GM23248 (cell line): ENCODE measurements at regions not wholly inside any gene's neighbourhood (a gene's known extent, or its start where the extent isn't known, plus 50 kb on each side); places are given as distances from the start of the nearest gene placed in this dataset.

Source experiments
- DNase-seq: peaks from one replicate; pipeline ENCODE4 v3.0.0-alpha.2; 2015
- H2AFZ ChIP-seq: fragments of 200-600 bp; sonication (generic); 2 replicates; pipeline ENCODE4 v1.6.1; 2016; ENCODE audit warnings: antibody characterized with exemption
- H3F3A ChIP-seq: fragments of 200-600 bp; sonication (generic); 2 replicates; pipeline ENCODE4 v1.6.1; 2016; ENCODE audit warnings: mild to moderate bottlenecking, antibody characterized with exemption, mixed run types; ENCODE audit not compliant: insufficient read depth
- H3K27ac ChIP-seq: fragments of 200-600 bp; sonication (generic); 2 replicates; pipeline ENCODE4 v1.5.1; 2016; ENCODE audit warnings: mild to moderate bottlenecking
- H3K27me3 ChIP-seq: fragments of 200-600 bp; sonication (generic); replicated peaks from 2 replicates; pipeline ENCODE4 v1.6.1; 2016; ENCODE audit warnings: mild to moderate bottlenecking; ENCODE audit not compliant: insufficient read depth
- H3K36me3 ChIP-seq: fragments of 200-600 bp; sonication (generic); 2 replicates; pipeline ENCODE4 v1.6.1; 2016; ENCODE audit warnings: low read depth, mild to moderate bottlenecking
- H3K4me1 ChIP-seq: fragments of 200-600 bp; sonication (generic); 2 replicates; pipeline ENCODE4 v1.6.1; 2016; ENCODE audit warnings: mild to moderate bottlenecking; ENCODE audit not compliant: insufficient read depth
- H3K4me2 ChIP-seq: fragments of 200-600 bp; sonication (generic); one replicate; pipeline ENCODE4 v1.6.1; 2016; ENCODE audit warnings: mild to moderate bottlenecking; ENCODE audit not compliant: unreplicated experiment
- H3K4me3 ChIP-seq: fragments of 200-600 bp; sonication (generic); 2 replicates; pipeline ENCODE4 v1.5.1; 2016; ENCODE audit warnings: mild to moderate bottlenecking
- H3K79me2 ChIP-seq: fragments of 200-600 bp; sonication (generic); 2 replicates; pipeline ENCODE4 v1.6.1; 2016; ENCODE audit warnings: mild to moderate bottlenecking; ENCODE audit not compliant: insufficient read depth
- H3K9ac ChIP-seq: fragments of 200-600 bp; sonication (generic); 2 replicates; pipeline ENCODE4 v1.6.1; 2016; ENCODE audit warnings: mild to moderate bottlenecking
- H3K9me2 ChIP-seq: fragments of 200-600 bp; sonication (generic); 2 replicates; pipeline ENCODE4 v1.6.1; 2016; ENCODE audit warnings: mixed run types, mild to moderate bottlenecking, moderate library complexity; ENCODE audit not compliant: insufficient read depth
- H3K9me3 ChIP-seq: fragments of 200-600 bp; sonication (generic); one replicate; pipeline ENCODE4 v1.6.1; 2017; ENCODE audit warnings: low read depth
- H4K20me1 ChIP-seq: fragments of 200-600 bp; sonication (generic); 2 replicates; pipeline ENCODE4 v1.6.0; 2016; ENCODE audit not compliant: insufficient read depth
- EZH2 ChIP-seq: fragments of 200-600 bp; sonication (generic); IDR thresholded peaks from 2 replicates; pipeline ENCODE4 v1.6.1; 2018; ENCODE audit warnings: antibody characterized with exemption, mild to moderate bottlenecking; ENCODE audit not compliant: insufficient read depth, poor library complexity, severe bottlenecking
- EZH2phosphoT487 ChIP-seq: fragments of 200-600 bp; sonication (generic); IDR thresholded peaks from 2 replicates; pipeline ENCODE4 v1.6.1; 2018; ENCODE audit warnings: antibody characterized with exemption, moderate library complexity, mild to moderate bottlenecking, low read depth; ENCODE audit not compliant: insufficient read depth
- WGBS, 2 experiments: methylation state at CpG; one replicate each; pipeline ENCODE4 v1.1.6; 2015 to 2017; ENCODE audit warnings: low lambda C conversion rate in 2 of 2, low coverage in 1 of 2; ENCODE audit errors: missing lambda C conversion rate in 2 of 2; 5-methylcytosine and 5-hydroxymethylcytosine counted together
- in situ Hi-C: fragments of 300-500 bp; cut with MboI; formaldehyde crosslinking; loops from 2 replicates; pipeline ENCODE4 v1.15.0; 2020

GRCh38 chr15:27695726-27696125 is 403.4 kb downstream of the OCA2 start:
- no peaks in the 10 kb centered on the region for H3K9me3 ChIP-seq

GRCh38 chr15:27694506-27695087 is 404.5 kb downstream of the OCA2 start:
- DNase-seq = no peak
- H3K9ac ChIP-seq = no peak overlapping the region
- no peaks in the 10 kb centered on the region for H3F3A ChIP-seq
- H3K9me2 ChIP-seq = no peaks in the 10 kb centered on the region
- H2AFZ ChIP-seq = no peak overlapping the region
- no peaks in the 10 kb centered on the region for H4K20me1 ChIP-seq
- H3K79me2 ChIP-seq = no peaks in the 10 kb centered on the region
- no peaks in the 10 kb centered on the region for H3K36me3 ChIP-seq
- 60 to 65% methylated on average over 6 of the region's 6 CpGs for WGBS, 2 experiments
- no peak overlapping the region for H3K4me2 ChIP-seq
- TF ChIP-seq EZH2 = no peak
- no peak for TF ChIP-seq EZH2phosphoT487
- H3K27me3 ChIP-seq = no peaks in the 10 kb centered on the region
- H3K9me3 ChIP-seq = no peaks in the 10 kb centered on the region
- no peak overlapping the region for H3K4me3 ChIP-seq
- H3K4me1 ChIP-seq = no peaks in the 10 kb centered on the region
- H3K27ac ChIP-seq = no peak overlapping the region
- in situ Hi-C loops = no loop called here

More at GRCh38 chr15:27695726-27696125, 403.4 kb downstream of the OCA2 start:
- Histone ChIP-seq H3K4me1 (no peaks in the 10 kb centered on the region), H4K20me1 (no peaks in the 10 kb centered on the region), H2AFZ (no peak overlapping the region), H3K4me3 (no peak overlapping the region), H3K4me2 (no peak overlapping the region), H3K9me2 (no peaks in the 10 kb centered on the region), H3K36me3 (no peaks in the 10 kb centered on the region), H3K9ac (no peak overlapping the region), H3K27ac (no peak overlapping the region), H3F3A (no peaks in the 10 kb centered on the region), H3K27me3 (no peaks in the 10 kb centered on the region), H3K79me2 (no peaks in the 10 kb centered on the region)
- 33 to 36% methylated on average over 2 of the region's 2 CpGs for WGBS, 2 experiments
- DNase-seq = no peak
- in situ Hi-C loops = no loop called here
- TF ChIP-seq EZH2phosphoT487 (no peak), EZH2 (no peak)

- H3K79me2 ChIP-seq = no peaks in the 10 kb centered on the region
- H3F3A ChIP-seq = no peaks in the 10 kb centered on the region
- no peak overlapping the region for H3K27ac ChIP-seq
- no peak overlapping the region for H3K4me3 ChIP-seq
- no peaks in the 10 kb centered on the region for H3K27me3 ChIP-seq
- H3K9me2 ChIP-seq = no peaks in the 10 kb centered on the region
- H3K4me1 ChIP-seq = no peaks in the 10 kb centered on the region
- H3K9me3 ChIP-seq = no peaks in the 10 kb centered on the region
- no peak overlapping the region for H2AFZ ChIP-seq
- no peak for DNase-seq
- H4K20me1 ChIP-seq = no peaks in the 10 kb centered on the region
- H3K9ac ChIP-seq = no peak overlapping the region
- in situ Hi-C loops = no loop called here
- H3K4me2 ChIP-seq = no peak overlapping the region
- 3 to 21% methylated on average over 2 of the region's 2 CpGs for WGBS, 2 experiments
- TF ChIP-seq EZH2 = no peak
- TF ChIP-seq EZH2phosphoT487 = no peak
- no peaks in the 10 kb centered on the region for H3K36me3 ChIP-seq
Observed at GRCh38 chr15:27693280-27693679, 405.8 kb downstream of the OCA2 start.

GRCh38 chr15:27692438-27692837 is 406.7 kb downstream of the OCA2 start:
- H2AFZ ChIP-seq = no peak overlapping the region
- in situ Hi-C loops = no loop called here
- no peaks in the 10 kb centered on the region for H3K9me3 ChIP-seq
- 69 to 70% methylated on average over 5 of the region's 5 CpGs for WGBS, 2 experiments
- no peaks in the 10 kb centered on the region for H3K9me2 ChIP-seq
- no peaks in the 10 kb centered on the region for H3K36me3 ChIP-seq
- H4K20me1 ChIP-seq = no peaks in the 10 kb centered on the region
- H3K4me3 ChIP-seq = no peak overlapping the region
- H3F3A ChIP-seq = no peaks in the 10 kb centered on the region
- no peak for TF ChIP-seq EZH2
- no peak for TF ChIP-seq EZH2phosphoT487
- no peak overlapping the region for H3K4me2 ChIP-seq
- H3K9ac ChIP-seq = no peak overlapping the region
- no peaks in the 10 kb centered on the region for H3K4me1 ChIP-seq
- H3K79me2 ChIP-seq = no peaks in the 10 kb centered on the region
- H3K27ac ChIP-seq = no peak overlapping the region
- DNase-seq = no peak
- no peaks in the 10 kb centered on the region for H3K27me3 ChIP-seq

- 62 to 70% methylated on average over 5 of the region's 5 CpGs for WGBS, 2 experiments
- Histone ChIP-seq H3F3A (no peaks in the 10 kb centered on the region), H3K4me2 (no peak overlapping the region), H3K36me3 (no peaks in the 10 kb centered on the region), H3K9ac (no peak overlapping the region), H4K20me1 (no peaks in the 10 kb centered on the region), H3K9me3 (no peaks in the 10 kb centered on the region), H3K79me2 (no peaks in the 10 kb centered on the region), H3K4me1 (no peaks in the 10 kb centered on the region), H2AFZ (no peak overlapping the region), H3K27ac (no peak overlapping the region), H3K27me3 (no peaks in the 10 kb centered on the region), H3K4me3 (no peak overlapping the region), H3K9me2 (no peaks in the 10 kb centered on the region)
- no peak for TF ChIP-seq EZH2phosphoT487
- TF ChIP-seq EZH2 = no peak
- DNase-seq = no peak
- in situ Hi-C loops = no loop called here
Observed at GRCh38 chr15:27690290-27690689, 408.8 kb downstream of the OCA2 start.
